PC-9 (cell line): ENCODE measurements at regions not wholly inside any gene's neighbourhood (a gene's known extent, or its start where the extent isn't known, plus 50 kb on each side); places are given as distances from the start of the nearest gene placed in this dataset.
"Not testable (repeated sequence)": the region's sequence is repeated elsewhere in the genome, so short reads cannot be mapped to it uniquely, and the experiment has no call there.

ENCODE experiments used
- EZH2 ChIP-seq: fragments of 200-600 bp; sonication (generic); IDR thresholded peaks from 2 replicates; pipeline ENCODE4 v1.8.0; 2017; ENCODE audit warnings: antibody characterized with exemption, low read depth
- TF ChIP-seq, protein P1 (sequence below): fragments of 200-600 bp; sonication (generic); conservative IDR thresholded peaks from 2 replicates; pipeline ENCODE4 v1.6.1; 2017; ENCODE audit warnings: mixed run types, antibody characterized with exemption, mild to moderate bottlenecking, moderate library complexity

DNA sequence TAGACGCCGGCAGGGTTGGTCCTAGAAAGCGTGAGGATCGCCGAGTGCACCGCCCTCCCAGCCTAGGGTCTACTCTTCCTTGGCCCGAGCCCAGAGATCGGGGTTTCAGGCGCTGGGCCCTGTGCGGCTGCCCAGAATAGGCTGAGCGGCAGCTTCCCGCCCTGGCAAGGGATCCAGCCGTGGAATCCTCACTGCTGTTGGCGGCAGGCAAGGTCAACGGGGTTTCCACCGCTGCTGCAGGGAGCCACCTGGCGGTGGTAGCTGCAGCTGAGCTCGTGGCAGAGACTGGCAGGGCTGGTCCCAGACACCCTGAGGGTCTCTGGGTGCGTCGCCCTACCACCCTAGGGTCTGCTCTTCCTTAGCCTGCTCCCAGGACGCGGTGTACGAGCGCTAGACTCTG, 583.1 kb downstream of the TUBA3C start:
- TF ChIP-seq, protein P1, sequence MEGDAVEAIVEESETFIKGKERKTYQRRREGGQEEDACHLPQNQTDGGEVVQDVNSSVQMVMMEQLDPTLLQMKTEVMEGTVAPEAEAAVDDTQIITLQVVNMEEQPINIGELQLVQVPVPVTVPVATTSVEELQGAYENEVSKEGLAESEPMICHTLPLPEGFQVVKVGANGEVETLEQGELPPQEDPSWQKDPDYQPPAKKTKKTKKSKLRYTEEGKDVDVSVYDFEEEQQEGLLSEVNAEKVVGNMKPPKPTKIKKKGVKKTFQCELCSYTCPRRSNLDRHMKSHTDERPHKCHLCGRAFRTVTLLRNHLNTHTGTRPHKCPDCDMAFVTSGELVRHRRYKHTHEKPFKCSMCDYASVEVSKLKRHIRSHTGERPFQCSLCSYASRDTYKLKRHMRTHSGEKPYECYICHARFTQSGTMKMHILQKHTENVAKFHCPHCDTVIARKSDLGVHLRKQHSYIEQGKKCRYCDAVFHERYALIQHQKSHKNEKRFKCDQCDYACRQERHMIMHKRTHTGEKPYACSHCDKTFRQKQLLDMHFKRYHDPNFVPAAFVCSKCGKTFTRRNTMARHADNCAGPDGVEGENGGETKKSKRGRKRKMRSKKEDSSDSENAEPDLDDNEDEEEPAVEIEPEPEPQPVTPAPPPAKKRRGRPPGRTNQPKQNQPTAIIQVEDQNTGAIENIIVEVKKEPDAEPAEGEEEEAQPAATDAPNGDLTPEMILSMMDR, result not testable (repeated sequence)
- TF ChIP-seq EZH2, result not testable (repeated sequence)
